Common myeloid progenitor, CD34-positive (primary cell): ENCODE measurements at regions not wholly inside any gene's neighbourhood (a gene's known extent, or its start where the extent isn't known, plus 50 kb on each side); places are given as distances from the start of the nearest gene placed in this dataset.

Source experiments
- CTCF ChIA-PET: fragments of 350-600 bp; sonication (Branson Sonifier 250); formaldehyde crosslinking; loops from one replicate; lab custom pipeline; 2021; ENCODE audit warnings: antibody characterized with exemption; lab: Charles Lee
- POLR2A ChIA-PET: fragments of 350-600 bp; sonication (Branson Sonifier 250); formaldehyde crosslinking; loops from one replicate; lab custom pipeline; 2021; ENCODE audit warnings: antibody characterized with exemption; lab: Charles Lee
- DNase-seq, 3 donors: peaks; one replicate each; pipeline versions ENCODE4 v3.0.0 to v3.0.0-alpha.2; 2013
- H3K27ac ChIP-seq, 2 experiments: 1 replicate in 1 of 2; 2 replicates in 1 of 2; pipeline ENCODE4 v1.7.0; 2013; ENCODE audit warnings: inconsistent platforms in 2 of 2, low read length in 2 of 2, mild to moderate bottlenecking in 2 of 2, low read depth in 1 of 2, moderate library complexity in 1 of 2; ENCODE audit not compliant: severe bottlenecking in 2 of 2, insufficient read depth in 1 of 2, poor library complexity in 1 of 2
- H3K27me3 ChIP-seq, 5 experiments: replicated peaks in 2 of 5; 1 replicate in 3 of 5; 2 replicates in 2 of 5; pipeline versions ENCODE4 v1.6.1 to v1.7.0; 2013; ENCODE audit warnings: low read length in 4 of 5, mild to moderate bottlenecking in 2 of 5, moderate library complexity in 2 of 5, inconsistent platforms in 1 of 5; ENCODE audit not compliant: insufficient read depth in 5 of 5, control insufficient read depth in 4 of 5
- H3K36me3 ChIP-seq, 4 experiments: 1 replicate in 2 of 4; 2 replicates in 2 of 4; pipeline versions ENCODE4 v1.6.1 to v1.7.0; 2013; ENCODE audit warnings: low read length in 3 of 4, control low read depth in 1 of 4, mild to moderate bottlenecking in 1 of 4; ENCODE audit not compliant: control insufficient read depth in 4 of 4, insufficient read depth in 4 of 4
- H3K4me1 ChIP-seq, 4 experiments: 1 replicate in 3 of 4; 2 replicates in 1 of 4; pipeline versions ENCODE4 v1.6.1 to v1.7.1; 2013; ENCODE audit warnings: low read length in 3 of 4, mild to moderate bottlenecking in 3 of 4, control low read depth in 1 of 4, inconsistent platforms in 1 of 4, moderate library complexity in 1 of 4; ENCODE audit not compliant: control insufficient read depth in 4 of 4, insufficient read depth in 4 of 4; ENCODE audit errors: control extremely low read depth in 1 of 4
- H3K4me3 ChIP-seq, 7 experiments: 1 replicate in 4 of 7; 2 replicates in 3 of 7; pipeline versions ENCODE4 v1.5.1 to v1.7.0; 2013; ENCODE audit warnings: mild to moderate bottlenecking in 7 of 7, low read length in 6 of 7, moderate library complexity in 6 of 7, inconsistent platforms in 2 of 7, low read depth in 2 of 7, control low read depth in 1 of 7; ENCODE audit not compliant: insufficient read depth in 4 of 7, control insufficient read depth in 1 of 7; ENCODE audit errors: extremely low read depth in 1 of 7
- H3K9me3 ChIP-seq, 5 experiments: 1 replicate in 4 of 5; 2 replicates in 1 of 5; pipeline versions ENCODE4 v1.6.1 to v1.7.1; 2013; ENCODE audit warnings: low read length in 4 of 5, mild to moderate bottlenecking in 2 of 5, inconsistent platforms in 1 of 5, low read depth in 1 of 5, moderate library complexity in 1 of 5; ENCODE audit not compliant: control insufficient read depth in 4 of 5, insufficient read depth in 2 of 5; ENCODE audit errors: control extremely low read depth in 1 of 5
- WGBS: methylation state at CpG from one replicate; pipeline ENCODE4 v1.1.5; 2013; ENCODE audit not compliant: insufficient coverage; 5-methylcytosine and 5-hydroxymethylcytosine counted together

DNA sequence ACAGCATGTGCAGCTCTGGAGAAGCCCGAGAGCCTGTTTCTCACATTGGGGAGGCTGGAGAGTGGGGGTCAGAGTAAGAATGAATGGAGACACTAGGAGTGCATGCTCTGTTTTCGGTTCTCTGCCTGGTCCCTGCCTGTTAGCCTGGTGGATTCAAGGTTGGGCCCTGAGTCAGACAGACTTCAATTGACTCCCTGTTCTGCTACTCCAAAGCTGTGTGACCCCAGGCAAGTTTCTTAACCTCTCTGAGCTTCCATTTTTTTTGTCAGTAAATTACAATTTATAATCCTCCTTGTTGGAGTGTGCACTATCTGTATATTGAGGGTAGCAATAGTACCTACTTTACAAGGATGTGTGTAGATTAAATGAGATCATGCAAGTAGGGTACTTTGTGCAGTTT lies 102.6 kb upstream of the ESRRB start:
- WGBS = 88% methylated on average over 2 of the region's 2 CpGs

DNA sequence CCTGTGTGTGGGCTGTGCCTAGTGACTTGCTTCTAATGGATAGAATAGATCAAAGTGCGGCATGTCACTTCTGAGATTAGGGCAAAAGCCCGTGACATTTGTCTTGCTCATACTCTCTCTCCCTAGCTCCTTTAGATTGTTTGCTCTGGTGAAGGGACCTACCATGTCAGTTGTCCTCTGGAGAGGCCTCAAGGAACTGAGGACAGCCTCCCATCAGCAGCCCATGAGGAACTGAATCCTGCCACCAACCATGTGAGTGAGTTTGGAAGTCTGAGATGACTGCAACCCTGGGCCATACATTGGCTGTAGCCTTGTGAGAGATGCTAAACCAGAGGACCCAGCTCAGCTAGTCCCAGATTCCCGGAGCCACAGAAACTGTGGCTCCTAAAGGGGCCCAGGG lies 101.6 kb upstream of the ESRRB start:
- Histone ChIP-seq H3K4me1 (no peaks in the 10 kb centered on the region), H3K36me3 (no peaks in the 10 kb centered on the region), H3K4me3 (no peak overlapping the region), H3K9me3 (no peaks in the 10 kb centered on the region), H3K27ac (no peak overlapping the region), H3K27me3 (peaks cover 0 to 24% (median 9%) of the 10 kb centered on the region in 5 experiments)
- DNase-seq = no peak
- POLR2A ChIA-PET = no interaction called here
- CTCF ChIA-PET = no interaction called here
- 100% methylated on average over 3 of the region's 3 CpGs for WGBS

More for the DNA sequence above, 102.6 kb upstream of the ESRRB start:
- no peak for DNase-seq
- no peaks in the 10 kb centered on the region for H3K36me3 ChIP-seq
- H3K9me3 ChIP-seq = no peaks in the 10 kb centered on the region
- ChIA-PET POLR2A (no interaction called here), CTCF (no interaction called here)
- H3K4me3 ChIP-seq = no peak overlapping the region
- H3K27ac ChIP-seq = no peak overlapping the region
- peaks cover 0 to 26% (median 12%) of the 10 kb centered on the region in 5 experiments for H3K27me3 ChIP-seq
- no peaks in the 10 kb centered on the region for H3K4me1 ChIP-seq

DNA sequence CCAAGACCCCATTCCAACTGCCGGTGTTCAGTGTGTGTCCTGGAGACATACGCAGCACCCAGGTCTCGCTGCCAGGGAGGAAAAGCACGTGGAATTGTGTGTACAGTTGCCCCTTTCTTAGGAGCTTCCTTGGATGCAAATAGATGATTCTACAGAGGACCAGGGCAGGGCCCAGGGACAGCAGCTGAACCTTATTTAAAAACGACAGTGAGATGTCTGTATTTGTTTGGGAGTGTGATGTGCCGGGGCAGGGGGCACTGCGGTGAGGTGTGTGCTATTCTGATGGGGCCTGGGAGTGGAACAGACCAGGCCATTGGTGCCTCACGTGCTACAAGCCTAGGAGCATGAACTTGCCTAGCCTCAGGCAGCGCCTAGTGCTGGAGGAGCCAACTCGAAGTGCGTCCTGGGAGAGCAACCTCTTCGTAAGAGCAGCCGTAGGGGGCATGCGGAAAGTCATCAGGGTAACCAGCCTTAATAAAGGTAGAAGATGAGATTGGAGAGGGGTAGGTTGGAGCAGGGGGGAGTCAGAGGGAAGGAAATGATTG lies 98.3 kb upstream of the ESRRB start:
- peaks cover 0 to 10% (median 4%) of the 10 kb centered on the region in 5 experiments for H3K27me3 ChIP-seq
- no peak overlapping the region for H3K27ac ChIP-seq
- POLR2A ChIA-PET = no interaction called here
- WGBS = 85% methylated on average over 13 of the region's 14 CpGs
- no peaks in the 10 kb centered on the region for H3K4me1 ChIP-seq
- H3K36me3 ChIP-seq = no peaks in the 10 kb centered on the region
- H3K9me3 ChIP-seq = no peaks in the 10 kb centered on the region
- H3K4me3 ChIP-seq = no peak overlapping the region
- no peak for DNase-seq
- CTCF ChIA-PET = no interaction called here

DNA sequence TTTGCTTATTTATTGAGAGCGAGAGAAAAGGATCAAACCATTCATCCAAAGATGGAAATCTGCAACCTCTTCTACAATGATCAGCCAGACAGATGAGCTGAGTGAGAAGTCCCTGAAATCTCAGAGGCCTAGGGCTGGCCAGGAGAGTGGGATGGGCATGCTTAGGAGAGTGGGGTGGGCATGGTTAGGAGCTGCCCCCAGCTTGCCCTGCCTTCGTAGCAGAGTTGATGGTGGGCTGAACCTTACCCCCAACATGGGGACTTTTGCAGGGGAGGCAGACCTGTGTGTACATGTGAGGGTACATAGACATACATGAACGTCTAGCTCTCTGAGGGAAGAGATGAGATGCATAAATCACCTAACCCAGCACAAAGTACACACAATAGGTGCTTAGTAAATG lies 95.7 kb upstream of the ESRRB start:
- no peaks in the 10 kb centered on the region for H3K4me1 ChIP-seq
- ChIA-PET CTCF (no interaction called here), POLR2A (no interaction called here)
- H3K36me3 ChIP-seq = no peaks in the 10 kb centered on the region
- no peak for DNase-seq
- H3K27ac ChIP-seq = no peak overlapping the region
- H3K27me3 ChIP-seq = peaks cover 0 to 7% (median 1%) of the 10 kb centered on the region in 5 experiments
- 50% methylated on average over 2 of the region's 3 CpGs for WGBS
- H3K9me3 ChIP-seq = no peaks in the 10 kb centered on the region
- H3K4me3 ChIP-seq = no peak overlapping the region

DNA sequence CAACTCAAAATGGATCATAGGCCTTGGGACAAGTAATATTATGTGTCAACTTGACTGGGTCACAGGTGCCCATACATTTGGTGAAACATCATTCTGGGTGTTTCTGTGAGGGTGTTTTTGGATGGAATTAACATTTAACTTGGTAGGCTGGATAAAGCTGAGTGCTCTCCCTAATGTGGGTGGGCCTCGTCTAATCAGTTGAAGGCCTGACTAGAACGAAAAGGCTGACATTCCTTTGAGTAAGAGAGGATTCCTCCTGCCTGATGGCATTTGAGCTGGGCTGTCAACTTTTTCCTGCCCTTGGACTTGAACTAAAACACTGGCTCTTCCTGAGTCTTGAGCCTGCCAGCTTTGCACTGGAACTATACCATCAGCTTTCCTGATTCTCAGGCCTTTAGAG lies 93.4 kb upstream of the ESRRB start:
- H3K27me3 ChIP-seq = peaks cover 0 to 7% (median 1%) of the 10 kb centered on the region in 5 experiments
- no peaks in the 10 kb centered on the region for H3K9me3 ChIP-seq
- H3K27ac ChIP-seq = no peak overlapping the region
- no peak overlapping the region for H3K4me3 ChIP-seq
- ChIA-PET CTCF (no interaction called here), POLR2A (no interaction called here)
- no peaks in the 10 kb centered on the region for H3K4me1 ChIP-seq
- no peaks in the 10 kb centered on the region for H3K36me3 ChIP-seq
- no peak for DNase-seq
- 50% methylated on average over 2 of the region's 2 CpGs for WGBS

DNA sequence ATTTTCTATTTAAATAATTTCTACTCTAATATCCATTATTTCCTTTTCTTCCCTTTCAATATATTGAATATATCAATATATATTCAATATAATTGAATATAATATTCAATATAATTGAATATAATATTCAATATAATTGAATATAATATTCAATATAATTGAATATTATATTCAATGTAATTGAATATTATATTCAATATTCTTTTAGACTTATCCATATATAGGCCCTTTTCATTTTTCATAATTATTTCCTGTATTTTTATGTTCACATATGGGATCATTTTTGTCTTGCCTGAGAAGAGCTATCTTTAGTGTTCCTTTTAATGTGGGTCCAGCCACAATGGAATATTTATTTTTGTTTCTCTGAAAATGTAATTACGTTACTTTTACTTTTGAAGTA lies 88.9 kb upstream of the ESRRB start:
- CTCF ChIA-PET = no interaction called here

DNA sequence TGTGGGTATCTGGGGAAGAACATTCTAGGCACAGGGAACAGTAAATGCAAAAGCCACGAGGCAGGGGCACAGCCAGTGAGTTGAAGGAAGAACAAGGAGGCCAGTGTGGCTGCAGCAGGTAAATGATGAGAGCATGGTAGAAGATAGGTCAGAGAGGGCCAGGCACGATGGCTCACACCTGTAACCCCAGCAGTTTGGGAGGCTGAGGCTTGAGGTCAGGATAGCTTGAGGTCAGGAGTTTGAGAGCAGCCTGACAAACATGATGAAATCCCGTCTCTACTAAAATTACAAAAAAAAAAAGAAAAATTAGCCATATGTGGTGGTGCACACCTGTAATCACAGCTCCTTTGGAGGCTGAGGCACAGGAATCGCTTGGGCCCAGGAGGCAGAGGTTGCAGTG lies 86.7 kb upstream of the ESRRB start:
- Histone ChIP-seq H3K9me3 (no peaks in the 10 kb centered on the region), H3K4me1 (no peaks in the 10 kb centered on the region), H3K36me3 (no peaks in the 10 kb centered on the region), H3K27me3 (peaks cover 0 to 12% (median 3%) of the 10 kb centered on the region in 5 experiments), H3K27ac (no peak overlapping the region), H3K4me3 (no peak overlapping the region)
- DNase-seq = no peak
- ChIA-PET POLR2A (no interaction called here), CTCF (no interaction called here)
- WGBS = 100% methylated on average over 2 of the region's 4 CpGs

More for the DNA sequence above, 88.9 kb upstream of the ESRRB start:
- POLR2A ChIA-PET = no interaction called here
- H3K27ac ChIP-seq = no peak overlapping the region
- peaks cover 0 to 12% (median 0%) of the 10 kb centered on the region in 5 experiments for H3K27me3 ChIP-seq
- DNase-seq = no peak
- no CpG with 5 or more reads among the region's 1 CpG for WGBS
- no peaks in the 10 kb centered on the region for H3K9me3 ChIP-seq
- H3K4me3 ChIP-seq = no peak overlapping the region
- H3K4me1 ChIP-seq = no peaks in the 10 kb centered on the region
- H3K36me3 ChIP-seq = no peaks in the 10 kb centered on the region
